Type B pancreatic cell (in vitro differentiated cells): ENCODE measurements at regions not wholly inside any gene's neighbourhood (a gene's known extent, or its start where the extent isn't known, plus 50 kb on each side); places are given as distances from the start of the nearest gene placed in this dataset.
"Not testable (repeated sequence)": the region's sequence is repeated elsewhere in the genome, so short reads cannot be mapped to it uniquely, and the experiment has no call there.

Experiments used
- DNase-seq: peaks from one replicate; pipeline ENCODE4 v3.0.0; 2021; ENCODE audit warnings: mixed read lengths; ENCODE audit not compliant: unreplicated experiment; ENCODE audit errors: extremely low spot score
- H3K27ac Mint-ChIP-seq: 2 replicates; pipeline ENCODE4 v1.8.0; 2021; ENCODE audit warnings: mild to moderate bottlenecking, mixed read lengths
- H3K27me3 Mint-ChIP-seq: 2 replicates; pipeline ENCODE4 v1.8.0; 2021; ENCODE audit warnings: mixed read lengths
- H3K36me3 Mint-ChIP-seq: 2 replicates; pipeline ENCODE4 v1.8.0; 2021; ENCODE audit warnings: mixed read lengths
- H3K4me1 Mint-ChIP-seq: one replicate; pipeline ENCODE4 v1.8.0; 2021; ENCODE audit warnings: mixed read lengths; ENCODE audit not compliant: unreplicated experiment
- H3K4me3 Mint-ChIP-seq: 2 replicates; pipeline ENCODE4 v1.8.0; 2021; ENCODE audit warnings: mild to moderate bottlenecking, mixed read lengths
- H3K9me3 Mint-ChIP-seq: 2 replicates; pipeline ENCODE4 v1.8.0; 2021; ENCODE audit warnings: mixed read lengths
- TF ChIP-seq, protein P1 (sequence below): fragments of 200-600 bp; sonication (generic); conservative IDR thresholded peaks from 2 replicates; pipeline ENCODE4 v1.5.0; 2021; ENCODE audit warnings: antibody characterized with exemption, mild to moderate bottlenecking

DNA sequence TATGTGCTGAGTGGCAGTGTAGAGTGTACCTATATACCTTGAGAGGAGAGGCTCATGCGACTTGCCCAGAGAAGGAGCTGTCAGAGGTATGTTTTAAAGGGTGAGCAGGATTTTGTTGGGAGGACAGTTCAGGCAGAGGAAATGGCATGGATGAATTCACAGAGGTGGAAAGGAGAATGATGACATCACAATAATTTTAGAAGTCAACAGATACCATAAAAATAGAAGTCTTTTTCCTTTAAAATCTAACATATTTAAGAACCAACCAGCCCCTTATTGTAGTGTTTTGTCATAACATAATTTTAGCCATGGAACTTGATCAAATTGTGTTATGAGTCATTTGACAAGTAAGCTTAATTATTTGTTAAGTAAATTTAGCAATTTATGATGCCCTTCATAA, 538.1 kb upstream of the GYPC start:
- no peak overlapping the region for H3K4me3 Mint-ChIP-seq
- H3K27me3 Mint-ChIP-seq = no peaks in the 10 kb centered on the region

DNA sequence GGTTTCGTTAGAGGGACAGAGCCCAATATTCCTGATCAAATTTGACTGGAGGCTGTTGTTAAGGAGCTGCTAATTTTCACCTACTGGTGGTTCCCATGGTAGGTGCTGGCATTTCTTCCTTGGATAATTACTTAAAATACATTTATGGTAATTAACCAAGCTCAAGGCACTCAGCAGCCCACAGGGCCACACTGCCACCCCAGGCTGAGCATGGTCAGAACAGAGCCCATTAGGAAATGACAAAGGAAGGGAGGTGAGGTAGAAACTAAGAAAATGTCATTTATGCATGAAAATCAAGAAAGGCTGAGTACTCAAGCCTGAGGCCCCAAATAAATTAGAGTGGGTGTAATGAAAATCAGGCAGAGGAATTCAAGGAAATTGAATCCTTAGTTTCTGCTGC, 510.2 kb upstream of the GYPC start:
- TF ChIP-seq, protein P1, sequence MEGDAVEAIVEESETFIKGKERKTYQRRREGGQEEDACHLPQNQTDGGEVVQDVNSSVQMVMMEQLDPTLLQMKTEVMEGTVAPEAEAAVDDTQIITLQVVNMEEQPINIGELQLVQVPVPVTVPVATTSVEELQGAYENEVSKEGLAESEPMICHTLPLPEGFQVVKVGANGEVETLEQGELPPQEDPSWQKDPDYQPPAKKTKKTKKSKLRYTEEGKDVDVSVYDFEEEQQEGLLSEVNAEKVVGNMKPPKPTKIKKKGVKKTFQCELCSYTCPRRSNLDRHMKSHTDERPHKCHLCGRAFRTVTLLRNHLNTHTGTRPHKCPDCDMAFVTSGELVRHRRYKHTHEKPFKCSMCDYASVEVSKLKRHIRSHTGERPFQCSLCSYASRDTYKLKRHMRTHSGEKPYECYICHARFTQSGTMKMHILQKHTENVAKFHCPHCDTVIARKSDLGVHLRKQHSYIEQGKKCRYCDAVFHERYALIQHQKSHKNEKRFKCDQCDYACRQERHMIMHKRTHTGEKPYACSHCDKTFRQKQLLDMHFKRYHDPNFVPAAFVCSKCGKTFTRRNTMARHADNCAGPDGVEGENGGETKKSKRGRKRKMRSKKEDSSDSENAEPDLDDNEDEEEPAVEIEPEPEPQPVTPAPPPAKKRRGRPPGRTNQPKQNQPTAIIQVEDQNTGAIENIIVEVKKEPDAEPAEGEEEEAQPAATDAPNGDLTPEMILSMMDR = no peak
- no peak overlapping the region for H3K27ac Mint-ChIP-seq
- H3K4me1 Mint-ChIP-seq = no peaks in the 10 kb centered on the region
- H3K36me3 Mint-ChIP-seq = no peaks in the 10 kb centered on the region
- no peak overlapping the region for H3K4me3 Mint-ChIP-seq
- peaks cover 6% of the 10 kb centered on the region for H3K9me3 Mint-ChIP-seq
- no peaks in the 10 kb centered on the region for H3K27me3 Mint-ChIP-seq
- DNase-seq = no peak

More for the DNA sequence above, 538.1 kb upstream of the GYPC start:
- TF ChIP-seq, protein P1 = no peak
- H3K9me3 Mint-ChIP-seq = no peaks in the 10 kb centered on the region
- H3K27ac Mint-ChIP-seq = no peak overlapping the region
- H3K4me1 Mint-ChIP-seq = no peaks in the 10 kb centered on the region
- no peak for DNase-seq
- no peaks in the 10 kb centered on the region for H3K36me3 Mint-ChIP-seq

DNA sequence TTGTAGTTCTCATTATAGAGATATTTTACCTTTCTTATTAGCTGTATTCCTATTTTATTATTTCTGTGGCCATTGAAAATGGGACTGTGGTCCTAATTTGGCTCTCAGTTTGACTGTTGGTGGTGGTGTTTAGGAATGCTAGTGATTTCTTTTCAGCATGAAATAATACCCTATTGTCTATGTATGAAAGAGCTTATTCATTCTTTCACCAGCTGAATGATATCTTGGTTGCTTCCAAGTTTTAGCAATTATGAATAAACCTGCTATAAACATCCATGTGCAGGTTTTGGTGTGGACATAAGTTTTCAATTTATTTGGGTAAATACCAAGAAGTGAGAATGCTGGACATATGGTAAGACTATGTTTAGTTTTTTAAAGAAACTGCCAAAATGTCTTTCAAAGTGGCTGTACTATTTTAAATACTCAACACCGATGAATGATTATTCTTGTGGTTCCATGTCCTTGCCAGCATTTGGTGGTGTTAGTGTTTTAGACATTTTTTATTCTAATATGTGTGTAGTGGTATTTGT, 501.6 kb upstream of the GYPC start:
- TF ChIP-seq, protein P1 = no peak
- no peak overlapping the region for H3K27ac Mint-ChIP-seq
- H3K4me1 Mint-ChIP-seq = peaks cover 9% of the 10 kb centered on the region
- peaks cover 6% of the 10 kb centered on the region for H3K9me3 Mint-ChIP-seq
- DNase-seq = no peak
- no peaks in the 10 kb centered on the region for H3K27me3 Mint-ChIP-seq
- H3K36me3 Mint-ChIP-seq = no peaks in the 10 kb centered on the region
- H3K4me3 Mint-ChIP-seq = no peak overlapping the region

DNA sequence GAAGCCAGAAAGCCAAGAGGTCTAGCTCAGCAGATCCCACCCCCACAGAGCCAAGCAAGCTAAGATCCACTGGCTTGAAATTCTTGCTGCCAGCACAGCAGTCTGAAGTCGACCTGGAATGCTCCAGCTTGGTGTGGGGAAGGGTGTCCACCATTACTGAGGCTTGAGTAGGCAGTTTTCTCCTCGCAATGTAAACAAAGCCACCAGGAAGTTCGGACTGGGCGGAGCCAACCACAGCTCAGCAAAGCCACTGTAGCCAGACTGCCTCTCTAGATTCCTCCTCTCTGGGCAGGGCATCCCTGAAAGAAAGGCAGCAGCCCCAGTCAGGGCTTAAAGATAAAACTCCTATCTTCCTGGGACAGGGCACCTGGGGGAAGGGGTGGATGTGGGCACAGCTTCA, 495.0 kb upstream of the GYPC start:
- not testable (repeated sequence) for H3K27ac Mint-ChIP-seq, H3K4me1 Mint-ChIP-seq, H3K4me3 Mint-ChIP-seq, DNase-seq, H3K27me3 Mint-ChIP-seq, H3K36me3 Mint-ChIP-seq, H3K9me3 Mint-ChIP-seq

DNA sequence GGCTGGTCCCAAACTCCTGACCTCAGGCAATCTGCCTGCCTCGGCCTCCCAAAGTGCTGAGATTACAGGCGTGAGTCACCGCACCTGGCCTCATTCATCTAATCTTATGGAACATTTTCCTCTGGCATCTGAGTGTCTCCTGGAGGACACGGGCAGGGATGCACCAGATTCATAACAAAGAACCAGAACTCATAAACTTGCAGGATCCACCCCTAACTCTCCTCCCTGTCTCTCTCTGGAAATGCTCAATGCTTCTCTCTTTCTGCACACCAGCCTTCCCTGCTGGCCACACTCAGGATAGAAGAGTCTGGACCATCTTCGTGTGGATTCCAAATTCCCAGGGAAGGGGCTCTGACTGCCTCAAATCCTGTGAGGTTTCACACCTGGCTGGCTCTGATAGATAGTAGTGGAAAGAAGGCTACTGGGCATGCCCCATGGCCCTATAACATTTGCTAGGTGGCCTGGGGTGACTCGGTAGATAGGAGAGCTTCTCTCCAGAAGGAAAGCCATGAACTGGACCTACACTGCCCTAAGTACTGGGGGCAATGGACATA, 483.2 kb upstream of the GYPC start:
- Mint-ChIP-seq H3K27ac (no peak overlapping the region), H3K36me3 (no peaks in the 10 kb centered on the region), H3K4me1 (peaks cover 9% of the 10 kb centered on the region), H3K4me3 (no peak overlapping the region), H3K9me3 (no peaks in the 10 kb centered on the region), H3K27me3 (no peaks in the 10 kb centered on the region)
- DNase-seq = no peak
- TF ChIP-seq, protein P1 = no peak

DNA sequence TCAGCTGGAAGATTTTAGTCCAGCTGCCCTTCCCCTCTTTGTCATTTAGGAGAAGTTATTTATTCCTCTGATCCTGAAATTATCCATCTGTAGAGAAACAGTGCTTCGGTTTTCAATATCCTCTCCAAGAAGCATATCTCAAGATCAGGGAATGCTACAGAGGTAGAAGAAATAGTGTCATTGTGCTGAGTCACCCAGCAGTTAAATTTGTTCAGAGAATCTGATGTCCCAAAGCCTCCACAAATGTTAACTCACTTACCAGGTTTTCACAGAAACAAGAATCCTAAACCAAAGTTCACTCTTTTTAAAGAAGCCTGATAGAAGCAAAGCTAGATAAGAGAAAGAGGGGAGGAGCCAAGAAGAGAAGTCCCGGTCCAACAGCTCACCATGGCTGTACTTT, 480.7 kb upstream of the GYPC start:
- H3K4me3 Mint-ChIP-seq = no peak overlapping the region
- no peaks in the 10 kb centered on the region for H3K27me3 Mint-ChIP-seq
- TF ChIP-seq, protein P1 = no peak
- no peak overlapping the region for H3K27ac Mint-ChIP-seq
- H3K4me1 Mint-ChIP-seq = peaks cover 9% of the 10 kb centered on the region
- DNase-seq = no peak
- no peaks in the 10 kb centered on the region for H3K36me3 Mint-ChIP-seq
- H3K9me3 Mint-ChIP-seq = no peaks in the 10 kb centered on the region
